SK-N-SH (cell line): ENCODE measurements at regions not wholly inside any gene's neighbourhood (a gene's known extent, or its start where the extent isn't known, plus 50 kb on each side); places are given as distances from the start of the nearest gene placed in this dataset.

Experiments used
- CTCF ChIA-PET: fragments of 300-600, 350-600 bp; formaldehyde crosslinking; extraction: SDS; loops from one replicate; lab custom pipeline; 2021; lab: Yijun Ruan, JAX
- POLR2A ChIA-PET: fragments of 350-600 bp; sonication (Branson Sonifier 250); formaldehyde crosslinking; extraction: SDS; loops from one replicate; lab custom pipeline; 2020; ENCODE audit warnings: antibody characterized with exemption, inconsistent platforms; lab: Yijun Ruan, JAX
- DNase-seq: peaks from one replicate; pipeline ENCODE4 v3.0.0; 2012
- H2AFZ ChIP-seq: fragments of 200-600 bp; sonication (generic); 2 replicates; pipeline ENCODE4 v1.8.1; 2016; ENCODE audit warnings: antibody characterized with exemption, mild to moderate bottlenecking, low read depth
- H3F3A ChIP-seq: fragments of 200-600 bp; sonication (generic); replicated peaks from 2 replicates; pipeline ENCODE3; 2016; ENCODE audit warnings: antibody characterized with exemption, mild to moderate bottlenecking; ENCODE audit not compliant: insufficient read depth
- H3K27ac ChIP-seq, 2 experiments: fragments of 200-500 bp in 1 of 2; fragments of 200-600 bp in 1 of 2; sonication (Bioruptor generic) in 1 of 2; sonication (generic), shearing (Covaris generic) in 1 of 2; 2 replicates each; pipeline versions ENCODE4 v1.5.1 to v1.6.1; 2014 to 2016; ENCODE audit warnings: low read depth in 2 of 2, inconsistent platforms in 1 of 2, low read length in 1 of 2, mild to moderate bottlenecking in 1 of 2, mixed read lengths in 1 of 2
- H3K27me3 ChIP-seq: fragments of 200-600 bp; sonication (generic), shearing (Covaris generic); 2 replicates; pipeline ENCODE4 v1.6.1; 2016; ENCODE audit warnings: mixed run types; ENCODE audit not compliant: insufficient read depth
- H3K36me3 ChIP-seq, 2 experiments: fragments of 200-500 bp in 1 of 2; fragments of 200-600 bp in 1 of 2; sonication (Bioruptor generic) in 1 of 2; sonication (generic) in 1 of 2; replicated peaks in 1 of 2; 2 replicates each; pipeline versions ENCODE3 to v1.5.1; 2014 to 2016; ENCODE audit warnings: low read length in 1 of 2, mild to moderate bottlenecking in 1 of 2; ENCODE audit not compliant: insufficient read depth in 2 of 2, control insufficient read depth in 1 of 2
- H3K4me1 ChIP-seq, 2 experiments: fragments of 200-500 bp in 1 of 2; fragments of 200-600 bp in 1 of 2; sonication (Bioruptor generic) in 1 of 2; sonication (generic), shearing (Covaris generic) in 1 of 2; 2 replicates each; pipeline versions ENCODE4 v1.5.1 to v1.6.1; 2014 to 2016; ENCODE audit warnings: low read depth in 1 of 2, low read length in 1 of 2, mixed run types in 1 of 2; ENCODE audit not compliant: insufficient read depth in 2 of 2, control insufficient read depth in 1 of 2
- H3K4me2 ChIP-seq: fragments of 200-600 bp; sonication (generic), shearing (Covaris generic); 2 replicates; pipeline ENCODE4 v1.6.1; 2017; ENCODE audit warnings: mixed run types
- H3K4me3 ChIP-seq, 2 experiments: fragments of 200-500 bp in 1 of 2; fragments of 200-600 bp in 1 of 2; sonication (Bioruptor generic) in 1 of 2; sonication (generic), shearing (Covaris generic) in 1 of 2; 2 replicates each; pipeline versions ENCODE4 v1.5.1 to v1.8.1; 2014 to 2016; ENCODE audit warnings: low read depth in 2 of 2, inconsistent platforms in 1 of 2, low read length in 1 of 2, mild to moderate bottlenecking in 1 of 2, mixed read lengths in 1 of 2, moderate library complexity in 1 of 2
- H3K79me2 ChIP-seq: fragments of 200-600 bp; sonication (generic); 2 replicates; pipeline ENCODE4 v1.8.1; 2017; ENCODE audit warnings: mild to moderate bottlenecking; ENCODE audit not compliant: insufficient read depth
- H3K9ac ChIP-seq: fragments of 200-600 bp; sonication (generic); 2 replicates; pipeline ENCODE4 v1.6.1; 2017; ENCODE audit warnings: mixed run types
- H3K9me2 ChIP-seq: fragments of 200-600 bp; sonication (generic); 2 replicates; pipeline ENCODE4 v1.6.1; 2017; ENCODE audit warnings: mixed run types
- H3K9me3 ChIP-seq: fragments of 200-600 bp; sonication (generic); 2 replicates; pipeline ENCODE4 v1.6.1; 2017; ENCODE audit warnings: mixed run types, mild to moderate bottlenecking, moderate library complexity
- H4K20me1 ChIP-seq: fragments of 200-600 bp; sonication (generic); 2 replicates; pipeline ENCODE4 v1.6.1; 2017; ENCODE audit warnings: mild to moderate bottlenecking, mixed run types; ENCODE audit not compliant: insufficient read depth
- ELF1 ChIP-seq: IDR thresholded peaks from 2 replicates; pipeline ENCODE4 v1.4.0; 2012
- EZH2phosphoT487 ChIP-seq: fragments of 200-600 bp; sonication (generic); IDR thresholded peaks from 2 replicates; pipeline ENCODE4 v1.6.1; 2017; ENCODE audit warnings: low read depth, mixed run types, mild to moderate bottlenecking, antibody characterized with exemption, moderate library complexity, borderline replicate concordance
- FOXJ3 ChIP-seq: sonication (generic); formaldehyde crosslinking; IDR thresholded peaks from 2 replicates; pipeline ENCODE4 v1.5.1; 2020; ENCODE audit warnings: mild to moderate bottlenecking, missing genetic modification reagents
- GABPA ChIP-seq: IDR thresholded peaks from 2 replicates; pipeline ENCODE4 v1.4.0; 2012; ENCODE audit warnings: low read depth, mild to moderate bottlenecking
- NFIC ChIP-seq: IDR thresholded peaks from 2 replicates; pipeline ENCODE4 v1.4.0; 2012; ENCODE audit warnings: borderline replicate concordance
- RAD21 ChIP-seq: IDR thresholded peaks from 2 replicates; pipeline ENCODE4 v1.6.1; 2012; ENCODE audit warnings: mild to moderate bottlenecking, low read length
- RFX5 ChIP-seq: IDR thresholded peaks from 2 replicates; pipeline ENCODE4 v1.6.1; 2012; ENCODE audit warnings: mild to moderate bottlenecking, improper control_type of control experiment, low read length
- SIN3A ChIP-seq: IDR thresholded peaks from 2 replicates; pipeline ENCODE4 v1.6.1; 2012; ENCODE audit warnings: low read depth, mild to moderate bottlenecking, low read length, moderate library complexity, borderline replicate concordance
- TEAD4 ChIP-seq: IDR thresholded peaks from 2 replicates; pipeline ENCODE4 v1.4.0; 2012; ENCODE audit warnings: mild to moderate bottlenecking, borderline replicate concordance; ENCODE audit not compliant: insufficient read depth
- WGBS: methylation state at CpG from one replicate; pipeline ENCODE4 v1.1.6; 2017; ENCODE audit warnings: low lambda C conversion rate; 5-methylcytosine and 5-hydroxymethylcytosine counted together
- TF ChIP-seq, protein P1 (sequence below): fragments of 150-350 bp; IDR thresholded peaks from 2 replicates; pipeline ENCODE4 v1.6.1; 2016; ENCODE audit warnings: mild to moderate bottlenecking, low read depth, low read length
- TF ChIP-seq, protein P2 (sequence below): IDR thresholded peaks from 2 replicates; pipeline ENCODE4; 2012
- TF ChIP-seq, protein P3 (sequence below): IDR thresholded peaks from 2 replicates; pipeline ENCODE4 v1.4.0; 2012; ENCODE audit warnings: low read depth, borderline replicate concordance
- TF ChIP-seq, protein P4 (sequence below): fragments of 150-350 bp; IDR thresholded peaks from 2 replicates; pipeline ENCODE4 v1.6.1; 2017; ENCODE audit warnings: antibody characterized with exemption, low read length, low read depth, borderline replicate concordance

DNA sequence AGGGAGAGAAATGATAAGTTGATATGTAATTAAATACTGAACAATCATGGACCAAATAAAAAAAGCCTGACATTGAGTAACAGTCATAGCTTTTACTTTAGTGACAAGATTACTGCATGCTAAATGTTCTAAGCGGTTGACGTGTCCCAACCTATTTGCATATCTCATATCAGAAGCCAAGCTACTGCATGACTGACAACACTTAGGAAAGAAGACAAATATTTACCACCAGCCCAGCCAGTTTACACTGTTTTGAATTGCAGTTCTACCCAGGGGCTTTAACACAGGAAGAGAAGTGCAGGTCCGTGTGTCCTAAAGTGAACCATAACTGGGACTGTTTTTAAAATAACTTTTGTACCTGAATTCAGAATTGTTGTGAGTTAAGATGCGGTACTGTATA, 219.9 kb downstream of the PRDM9 start:
- no peak for DNase-seq
- H3F3A ChIP-seq, result no peaks in the 10 kb centered on the region
- H2AFZ ChIP-seq, result no peak overlapping the region
- no peak overlapping the region for H3K27ac ChIP-seq
- H3K27me3 ChIP-seq, result no peaks in the 10 kb centered on the region; the same call in 1 of the 2 replicates
- no peaks in the 10 kb centered on the region for H3K4me1 ChIP-seq
- CTCF ChIA-PET, result no interaction called here
- TF ChIP-seq GABPA, result no peak
- TF ChIP-seq, protein P1, sequence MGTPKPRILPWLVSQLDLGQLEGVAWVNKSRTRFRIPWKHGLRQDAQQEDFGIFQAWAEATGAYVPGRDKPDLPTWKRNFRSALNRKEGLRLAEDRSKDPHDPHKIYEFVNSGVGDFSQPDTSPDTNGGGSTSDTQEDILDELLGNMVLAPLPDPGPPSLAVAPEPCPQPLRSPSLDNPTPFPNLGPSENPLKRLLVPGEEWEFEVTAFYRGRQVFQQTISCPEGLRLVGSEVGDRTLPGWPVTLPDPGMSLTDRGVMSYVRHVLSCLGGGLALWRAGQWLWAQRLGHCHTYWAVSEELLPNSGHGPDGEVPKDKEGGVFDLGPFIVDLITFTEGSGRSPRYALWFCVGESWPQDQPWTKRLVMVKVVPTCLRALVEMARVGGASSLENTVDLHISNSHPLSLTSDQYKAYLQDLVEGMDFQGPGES, result no peak
- TF ChIP-seq FOXJ3 (CRISPR knock-in tag), result no peak
- no peak for TF ChIP-seq NFIC
- TF ChIP-seq, protein P2, sequence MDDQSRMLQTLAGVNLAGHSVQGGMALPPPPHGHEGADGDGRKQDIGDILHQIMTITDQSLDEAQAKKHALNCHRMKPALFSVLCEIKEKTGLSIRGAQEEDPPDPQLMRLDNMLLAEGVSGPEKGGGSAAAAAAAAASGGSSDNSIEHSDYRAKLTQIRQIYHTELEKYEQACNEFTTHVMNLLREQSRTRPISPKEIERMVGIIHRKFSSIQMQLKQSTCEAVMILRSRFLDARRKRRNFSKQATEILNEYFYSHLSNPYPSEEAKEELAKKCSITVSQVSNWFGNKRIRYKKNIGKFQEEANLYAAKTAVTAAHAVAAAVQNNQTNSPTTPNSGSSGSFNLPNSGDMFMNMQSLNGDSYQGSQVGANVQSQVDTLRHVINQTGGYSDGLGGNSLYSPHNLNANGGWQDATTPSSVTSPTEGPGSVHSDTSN, result no peak
- TF ChIP-seq, protein P3, sequence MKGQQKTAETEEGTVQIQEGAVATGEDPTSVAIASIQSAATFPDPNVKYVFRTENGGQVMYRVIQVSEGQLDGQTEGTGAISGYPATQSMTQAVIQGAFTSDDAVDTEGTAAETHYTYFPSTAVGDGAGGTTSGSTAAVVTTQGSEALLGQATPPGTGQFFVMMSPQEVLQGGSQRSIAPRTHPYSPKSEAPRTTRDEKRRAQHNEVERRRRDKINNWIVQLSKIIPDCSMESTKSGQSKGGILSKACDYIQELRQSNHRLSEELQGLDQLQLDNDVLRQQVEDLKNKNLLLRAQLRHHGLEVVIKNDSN, result no peak
- TF ChIP-seq TEAD4, result no peak
- H3K36me3 ChIP-seq, result no peaks in the 10 kb centered on the region
- no peaks in the 10 kb centered on the region for H3K79me2 ChIP-seq
- no peak overlapping the region; the same call in 1 of the 2 replicates for H3K4me2 ChIP-seq
- no peaks in the 10 kb centered on the region for H4K20me1 ChIP-seq
- H3K4me3 ChIP-seq, result no peak overlapping the region
- POLR2A ChIA-PET, result no interaction called here
- no peak overlapping the region for H3K9ac ChIP-seq
- no peaks in the 10 kb centered on the region for H3K9me2 ChIP-seq
- no peaks in the 10 kb centered on the region for H3K9me3 ChIP-seq
- 6% methylated on average over 4 of the region's 4 CpGs for WGBS

DNA sequence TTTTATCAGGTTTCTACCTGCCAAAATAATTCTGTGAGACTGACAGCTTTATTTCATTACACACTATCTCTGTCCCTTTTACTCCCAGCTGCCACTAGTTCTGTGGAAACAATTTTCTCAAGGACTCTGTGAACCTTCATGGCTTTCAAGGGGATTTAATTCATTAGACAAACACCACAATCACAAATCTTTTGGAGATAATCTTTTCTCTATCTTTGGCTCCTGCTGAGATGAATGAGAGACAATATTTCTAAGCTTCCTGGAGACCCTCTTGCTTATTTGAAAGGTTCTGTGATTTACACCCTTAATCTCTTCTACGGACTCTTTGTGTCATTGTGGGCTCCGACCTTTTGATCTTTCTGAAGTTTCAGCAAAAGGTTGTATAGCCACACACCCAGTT, 222.6 kb downstream of the PRDM9 start:
- Histone ChIP-seq H3K27ac (no peak overlapping the region), H3F3A (no peaks in the 10 kb centered on the region), H2AFZ (no peak overlapping the region), H4K20me1 (no peaks in the 10 kb centered on the region), H3K4me3 (no peak overlapping the region), H3K27me3 (no peaks in the 10 kb centered on the region; the same call in 1 of the 2 replicates), H3K9me3 (no peaks in the 10 kb centered on the region), H3K79me2 (no peaks in the 10 kb centered on the region), H3K4me2 (no peak overlapping the region), H3K4me1 (no peaks in the 10 kb centered on the region), H3K36me3 (no peaks in the 10 kb centered on the region), H3K9ac (no peak overlapping the region), H3K9me2 (no peaks in the 10 kb centered on the region)
- ChIA-PET POLR2A (no interaction called here), CTCF (interaction anchor here (1.0 kb wide), 1 partner anchor 10 kb away, joined by 3 read pairs; no protein-coding TSS in a partner anchor)
- TF ChIP-seq NFIC (no peak), ELF1 (no peak), GABPA (no peak), EZH2phosphoT487 (no peak), RAD21 (no peak), RFX5 (no peak), FOXJ3 (CRISPR knock-in tag) (no peak), SIN3A (no peak)
- TF ChIP-seq, protein P2, result no peak
- TF ChIP-seq, protein P4, sequence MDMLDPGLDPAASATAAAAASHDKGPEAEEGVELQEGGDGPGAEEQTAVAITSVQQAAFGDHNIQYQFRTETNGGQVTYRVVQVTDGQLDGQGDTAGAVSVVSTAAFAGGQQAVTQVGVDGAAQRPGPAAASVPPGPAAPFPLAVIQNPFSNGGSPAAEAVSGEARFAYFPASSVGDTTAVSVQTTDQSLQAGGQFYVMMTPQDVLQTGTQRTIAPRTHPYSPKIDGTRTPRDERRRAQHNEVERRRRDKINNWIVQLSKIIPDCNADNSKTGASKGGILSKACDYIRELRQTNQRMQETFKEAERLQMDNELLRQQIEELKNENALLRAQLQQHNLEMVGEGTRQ, result no peak
- TF ChIP-seq, protein P3, result no peak
- DNase-seq, result no peak
- 8% methylated on average over 2 of the region's 2 CpGs for WGBS
